M059J (cell line): ENCODE measurements at regions not wholly inside any gene's neighbourhood (a gene's known extent, or its start where the extent isn't known, plus 50 kb on each side); places are given as distances from the start of the nearest gene placed in this dataset.
"Not testable (repeated sequence)": the region's sequence is repeated elsewhere in the genome, so short reads cannot be mapped to it uniquely, and the experiment has no call there.

Source experiments
- DNase-seq: peaks from one replicate; pipeline ENCODE4 v3.0.0-alpha.2; 2012; ENCODE audit warnings: low read depth

- no peak for DNase-seq
Measured at GRCh38 chrX:16067886-16068515, 55.4 kb upstream of the GRPR start.

GRCh38 chrX:16063921-16064320 is 59.4 kb upstream of the GRPR start:
- DNase-seq: no peak

- DNase-seq: no peak
Measured at GRCh38 chrX:16063141-16063540, 60.2 kb upstream of the GRPR start.

GRCh38 chrX:16061296-16061695 is 62.1 kb upstream of the GRPR start:
- no peak for DNase-seq

- DNase-seq: no peak
Measured at GRCh38 chrX:16060252-16060651, 63.1 kb upstream of the GRPR start.

- DNase-seq: not testable (repeated sequence)
Measured at GRCh38 chrX:16049126-16049525, 74.2 kb upstream of the GRPR start.

- no peak for DNase-seq
Measured at GRCh38 chrX:16042980-16043379, 80.4 kb upstream of the GRPR start.

GRCh38 chrX:16039834-16040233 is 83.5 kb upstream of the GRPR start:
- no peak for DNase-seq

GRCh38 chrX:16039363-16039762 is 84.0 kb upstream of the GRPR start:
- no peak for DNase-seq

GRCh38 chrX:16033331-16033730 is 90.0 kb upstream of the GRPR start:
- DNase-seq: no peak

- DNase-seq: no peak
Measured at GRCh38 chrX:16028576-16028975, 94.8 kb upstream of the GRPR start.

GRCh38 chrX:16023790-16024734 is 99.3 kb upstream of the GRPR start:
- peak; percentile 76 for DNase-seq

GRCh38 chrX:16022580-16023200 is 100.7 kb upstream of the GRPR start:
- peak; percentile 75 for DNase-seq

- DNase-seq: no peak
Measured at GRCh38 chrX:16018291-16018690, 105.1 kb upstream of the GRPR start.

GRCh38 chrX:16014171-16014570 is 109.2 kb upstream of the GRPR start:
- no peak for DNase-seq

GRCh38 chrX:16012250-16012649 is 111.1 kb upstream of the GRPR start:
- no peak for DNase-seq

- no peak for DNase-seq
Measured at GRCh38 chrX:16005917-16006316, 117.4 kb upstream of the GRPR start.

- DNase-seq: peak; percentile 54
Measured at GRCh38 chrX:16002185-16002584, 121.2 kb upstream of the GRPR start.

- DNase-seq: no peak
Measured at GRCh38 chrX:15998350-15998749, 125.0 kb upstream of the GRPR start.

GRCh38 chrX:15989716-15990115 is 133.6 kb upstream of the GRPR start:
- no peak for DNase-seq

GRCh38 chrX:15988661-15989603 is 134.3 kb upstream of the AP1S2 start:
- DNase-seq: peak; percentile 87

GRCh38 chrX:15985937-15986336 is 131.3 kb upstream of the AP1S2 start:
- DNase-seq: peak; percentile 38
